ENCODE measurements at regions not wholly inside any gene's neighbourhood (a gene's known extent, or its start where the extent isn't known, plus 50 kb on each side); places are given as distances from the start of the nearest gene placed in this dataset.

DNA sequence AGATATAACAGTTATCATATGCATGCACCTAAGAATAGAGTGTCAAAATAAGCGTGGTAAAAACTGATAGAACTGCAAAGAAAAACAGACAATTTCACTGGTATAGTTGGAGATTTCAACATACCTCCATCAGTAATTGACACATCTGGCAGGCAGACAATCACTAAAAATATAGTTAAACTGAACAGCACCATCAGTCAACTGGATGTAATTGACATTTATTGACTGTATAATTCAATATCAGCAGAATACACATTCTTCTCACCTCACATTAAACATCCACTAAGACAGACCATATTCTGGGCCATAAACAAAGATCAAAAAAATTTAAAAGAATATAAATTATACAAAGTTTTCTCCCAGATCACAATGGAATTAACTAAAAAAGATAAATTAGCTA is 378.5 kb upstream of the RGPD4 start:
- no peak for TF ChIP-seq POLR2AphosphoS5 (IDR thresholded peaks at IDR 0.05; ENCODE audit: low read depth)
- TF ChIP-seq, protein P1, sequence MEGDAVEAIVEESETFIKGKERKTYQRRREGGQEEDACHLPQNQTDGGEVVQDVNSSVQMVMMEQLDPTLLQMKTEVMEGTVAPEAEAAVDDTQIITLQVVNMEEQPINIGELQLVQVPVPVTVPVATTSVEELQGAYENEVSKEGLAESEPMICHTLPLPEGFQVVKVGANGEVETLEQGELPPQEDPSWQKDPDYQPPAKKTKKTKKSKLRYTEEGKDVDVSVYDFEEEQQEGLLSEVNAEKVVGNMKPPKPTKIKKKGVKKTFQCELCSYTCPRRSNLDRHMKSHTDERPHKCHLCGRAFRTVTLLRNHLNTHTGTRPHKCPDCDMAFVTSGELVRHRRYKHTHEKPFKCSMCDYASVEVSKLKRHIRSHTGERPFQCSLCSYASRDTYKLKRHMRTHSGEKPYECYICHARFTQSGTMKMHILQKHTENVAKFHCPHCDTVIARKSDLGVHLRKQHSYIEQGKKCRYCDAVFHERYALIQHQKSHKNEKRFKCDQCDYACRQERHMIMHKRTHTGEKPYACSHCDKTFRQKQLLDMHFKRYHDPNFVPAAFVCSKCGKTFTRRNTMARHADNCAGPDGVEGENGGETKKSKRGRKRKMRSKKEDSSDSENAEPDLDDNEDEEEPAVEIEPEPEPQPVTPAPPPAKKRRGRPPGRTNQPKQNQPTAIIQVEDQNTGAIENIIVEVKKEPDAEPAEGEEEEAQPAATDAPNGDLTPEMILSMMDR (conservative IDR thresholded peaks at IDR 0.05; ENCODE audit: low read depth in 2 of 2), result no peak
